Right lobe of liver (tissue), 4 donors: ENCODE measurements at regions not wholly inside any gene's neighbourhood (a gene's known extent, or its start where the extent isn't known, plus 50 kb on each side); places are given as distances from the start of the nearest gene placed in this dataset.

Source experiments
- POLR2A ChIP-seq: fragments of 450-650 bp; IDR thresholded peaks from one replicate; pipeline ENCODE4 v1.6.1; 2017; ENCODE audit warnings: antibody characterized with exemption, mild to moderate bottlenecking
- TF ChIP-seq, protein P1 (sequence below), 4 donors: fragments of 200-600 bp in 3 of 4; fragments of 450-650 bp in 1 of 4; IDR thresholded peaks; one replicate each; pipeline versions ENCODE4 v1.5.1 to v1.8.0; 2016 to 2022; ENCODE audit warnings: antibody characterized with exemption in 4 of 4, mild to moderate bottlenecking in 2 of 4
- donor health status: DM: no; HTN: no; CAD: no.
- donor health status: DM: no; HTN: no; CAD: no.
- donor health status: DM: no; HTN: yes; CAD: no.

DNA sequence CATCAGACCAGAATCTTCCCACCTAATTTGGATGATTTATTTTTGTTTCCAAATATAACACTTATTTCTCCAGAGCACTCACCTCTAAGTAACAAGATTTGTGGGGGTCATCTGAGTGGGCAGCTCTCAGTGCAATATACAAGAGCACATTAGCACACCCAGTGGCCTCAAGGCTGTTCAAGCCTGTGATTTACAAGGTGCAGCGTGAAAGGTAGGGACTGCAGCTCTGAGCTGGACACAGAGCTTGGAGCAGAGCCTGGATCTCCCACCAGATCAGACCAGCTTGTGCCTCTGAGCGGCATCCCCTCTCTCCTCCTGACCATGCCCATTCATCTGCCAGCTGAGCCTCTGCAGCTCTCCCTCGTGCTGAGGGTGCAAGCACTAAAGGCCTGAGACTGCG is 323.3 kb upstream of the ZC3H12C start:
- TF ChIP-seq, protein P1, sequence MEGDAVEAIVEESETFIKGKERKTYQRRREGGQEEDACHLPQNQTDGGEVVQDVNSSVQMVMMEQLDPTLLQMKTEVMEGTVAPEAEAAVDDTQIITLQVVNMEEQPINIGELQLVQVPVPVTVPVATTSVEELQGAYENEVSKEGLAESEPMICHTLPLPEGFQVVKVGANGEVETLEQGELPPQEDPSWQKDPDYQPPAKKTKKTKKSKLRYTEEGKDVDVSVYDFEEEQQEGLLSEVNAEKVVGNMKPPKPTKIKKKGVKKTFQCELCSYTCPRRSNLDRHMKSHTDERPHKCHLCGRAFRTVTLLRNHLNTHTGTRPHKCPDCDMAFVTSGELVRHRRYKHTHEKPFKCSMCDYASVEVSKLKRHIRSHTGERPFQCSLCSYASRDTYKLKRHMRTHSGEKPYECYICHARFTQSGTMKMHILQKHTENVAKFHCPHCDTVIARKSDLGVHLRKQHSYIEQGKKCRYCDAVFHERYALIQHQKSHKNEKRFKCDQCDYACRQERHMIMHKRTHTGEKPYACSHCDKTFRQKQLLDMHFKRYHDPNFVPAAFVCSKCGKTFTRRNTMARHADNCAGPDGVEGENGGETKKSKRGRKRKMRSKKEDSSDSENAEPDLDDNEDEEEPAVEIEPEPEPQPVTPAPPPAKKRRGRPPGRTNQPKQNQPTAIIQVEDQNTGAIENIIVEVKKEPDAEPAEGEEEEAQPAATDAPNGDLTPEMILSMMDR (IDR thresholded peaks at IDR 0.05), result no peak
- no peak for TF ChIP-seq POLR2A
